Fibroblast of the aortic adventitia (primary cell): ENCODE measurements at regions not wholly inside any gene's neighbourhood (a gene's known extent, or its start where the extent isn't known, plus 50 kb on each side); places are given as distances from the start of the nearest gene placed in this dataset.

Source experiments
- DNase-seq: peaks from one replicate; pipeline ENCODE4 v3.0.0-alpha.2; 2010; ENCODE audit warnings: low read depth
- H3K4me3 ChIP-seq: 2 replicates; pipeline ENCODE4 v1.5.1; 2011; ENCODE audit warnings: low read depth, mild to moderate bottlenecking, control low read depth, low read length, moderate library complexity
- TF ChIP-seq, protein P1 (sequence below): IDR thresholded peaks from 2 replicates; pipeline ENCODE4 v1.5.1; 2011; ENCODE audit warnings: mild to moderate bottlenecking, low read length, control low read depth, inconsistent platforms; ENCODE audit not compliant: insufficient read depth

DNA sequence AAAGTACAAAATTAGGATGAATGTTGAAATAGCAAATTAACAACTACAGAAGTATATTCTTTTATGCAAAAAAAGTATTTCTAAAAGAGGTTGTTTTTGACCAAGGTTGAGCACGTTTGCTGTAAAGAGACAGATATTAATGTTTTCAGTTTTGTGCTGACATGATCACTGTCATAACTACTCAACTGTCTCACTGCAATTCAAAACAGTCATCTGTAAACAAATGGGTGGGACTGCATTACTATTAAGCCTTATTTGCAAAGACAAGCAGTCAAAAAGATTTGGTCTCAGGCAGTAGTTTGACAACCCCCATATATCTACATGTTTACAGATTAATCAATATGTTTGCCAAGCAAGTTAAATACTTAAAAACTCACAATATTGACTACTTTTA is 109.1 kb upstream of the ZNF385D start:
- DNase-seq = no peak
- TF ChIP-seq, protein P1, sequence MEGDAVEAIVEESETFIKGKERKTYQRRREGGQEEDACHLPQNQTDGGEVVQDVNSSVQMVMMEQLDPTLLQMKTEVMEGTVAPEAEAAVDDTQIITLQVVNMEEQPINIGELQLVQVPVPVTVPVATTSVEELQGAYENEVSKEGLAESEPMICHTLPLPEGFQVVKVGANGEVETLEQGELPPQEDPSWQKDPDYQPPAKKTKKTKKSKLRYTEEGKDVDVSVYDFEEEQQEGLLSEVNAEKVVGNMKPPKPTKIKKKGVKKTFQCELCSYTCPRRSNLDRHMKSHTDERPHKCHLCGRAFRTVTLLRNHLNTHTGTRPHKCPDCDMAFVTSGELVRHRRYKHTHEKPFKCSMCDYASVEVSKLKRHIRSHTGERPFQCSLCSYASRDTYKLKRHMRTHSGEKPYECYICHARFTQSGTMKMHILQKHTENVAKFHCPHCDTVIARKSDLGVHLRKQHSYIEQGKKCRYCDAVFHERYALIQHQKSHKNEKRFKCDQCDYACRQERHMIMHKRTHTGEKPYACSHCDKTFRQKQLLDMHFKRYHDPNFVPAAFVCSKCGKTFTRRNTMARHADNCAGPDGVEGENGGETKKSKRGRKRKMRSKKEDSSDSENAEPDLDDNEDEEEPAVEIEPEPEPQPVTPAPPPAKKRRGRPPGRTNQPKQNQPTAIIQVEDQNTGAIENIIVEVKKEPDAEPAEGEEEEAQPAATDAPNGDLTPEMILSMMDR = no peak

DNA sequence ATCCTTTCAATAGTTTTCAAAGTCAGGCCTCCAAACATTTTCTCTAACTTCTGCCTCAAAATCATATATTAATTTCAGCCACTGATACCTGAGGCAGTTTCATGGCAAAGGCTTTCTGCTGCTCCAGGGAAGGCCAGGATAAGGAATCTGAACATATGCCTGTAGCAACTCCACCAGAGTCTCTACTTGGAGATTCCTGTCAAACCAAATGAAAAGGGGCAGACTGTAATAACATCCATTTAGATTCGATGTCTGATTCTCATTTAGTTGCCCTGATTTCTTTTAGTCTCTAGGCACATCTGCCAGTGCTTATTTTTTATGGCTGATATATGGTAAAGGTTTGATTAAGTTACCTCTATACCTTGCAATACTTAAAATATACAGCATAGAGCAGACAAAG is 109.6 kb upstream of the ZNF385D start:
- H3K4me3 ChIP-seq = no peak overlapping the region
- TF ChIP-seq, protein P1 = no peak
- DNase-seq = no peak

More for the DNA sequence above, 109.1 kb upstream of the ZNF385D start:
- no peak overlapping the region for H3K4me3 ChIP-seq

DNA sequence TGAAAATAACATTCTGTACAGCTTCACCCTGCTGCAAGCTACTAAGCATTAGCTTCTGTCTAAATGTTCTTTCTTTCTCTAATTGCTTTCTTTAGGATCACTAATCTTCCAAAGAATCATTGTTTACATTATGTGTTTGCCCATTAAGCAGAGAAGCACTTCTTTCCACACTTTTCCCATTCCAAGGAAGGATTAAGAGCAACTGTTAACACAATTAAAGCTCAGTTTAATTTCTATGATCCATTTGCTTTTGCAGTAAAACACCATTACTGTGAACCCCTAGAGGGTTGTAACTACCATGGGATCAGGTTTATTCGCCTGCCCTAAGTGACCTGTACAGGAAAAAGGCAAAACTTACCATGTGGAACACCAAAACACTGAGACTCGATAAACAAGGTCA is 125.8 kb upstream of the ZNF385D start:
- no peak overlapping the region for H3K4me3 ChIP-seq
- DNase-seq = no peak
- TF ChIP-seq, protein P1 = no peak

DNA sequence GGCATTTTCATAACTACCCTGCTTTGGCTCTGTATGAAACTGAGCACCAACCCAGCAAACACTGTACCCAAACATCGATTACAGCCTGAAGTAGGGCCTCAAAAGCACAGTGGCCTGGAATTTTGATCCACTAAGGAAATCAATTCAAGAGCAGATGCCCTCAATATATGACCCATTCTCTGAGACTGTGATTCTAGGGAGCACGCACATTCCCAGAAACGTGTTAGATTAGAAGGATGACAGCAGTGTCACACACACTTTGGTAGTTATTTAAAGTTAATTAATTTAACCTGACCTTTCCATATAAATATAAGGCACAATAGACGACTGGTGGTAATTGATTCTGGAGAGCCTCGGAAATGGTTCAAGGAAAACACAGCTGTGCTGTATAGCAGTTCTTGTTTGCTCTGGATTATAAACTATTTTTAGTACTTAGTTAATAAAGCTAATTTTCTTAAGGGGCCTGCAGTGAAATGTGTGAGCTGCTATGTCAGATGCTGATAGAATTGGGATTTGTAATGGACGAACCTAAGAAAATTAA is 126.3 kb upstream of the ZNF385D start:
- DNase-seq = no peak
- TF ChIP-seq, protein P1 = no peak
- no peak overlapping the region for H3K4me3 ChIP-seq

DNA sequence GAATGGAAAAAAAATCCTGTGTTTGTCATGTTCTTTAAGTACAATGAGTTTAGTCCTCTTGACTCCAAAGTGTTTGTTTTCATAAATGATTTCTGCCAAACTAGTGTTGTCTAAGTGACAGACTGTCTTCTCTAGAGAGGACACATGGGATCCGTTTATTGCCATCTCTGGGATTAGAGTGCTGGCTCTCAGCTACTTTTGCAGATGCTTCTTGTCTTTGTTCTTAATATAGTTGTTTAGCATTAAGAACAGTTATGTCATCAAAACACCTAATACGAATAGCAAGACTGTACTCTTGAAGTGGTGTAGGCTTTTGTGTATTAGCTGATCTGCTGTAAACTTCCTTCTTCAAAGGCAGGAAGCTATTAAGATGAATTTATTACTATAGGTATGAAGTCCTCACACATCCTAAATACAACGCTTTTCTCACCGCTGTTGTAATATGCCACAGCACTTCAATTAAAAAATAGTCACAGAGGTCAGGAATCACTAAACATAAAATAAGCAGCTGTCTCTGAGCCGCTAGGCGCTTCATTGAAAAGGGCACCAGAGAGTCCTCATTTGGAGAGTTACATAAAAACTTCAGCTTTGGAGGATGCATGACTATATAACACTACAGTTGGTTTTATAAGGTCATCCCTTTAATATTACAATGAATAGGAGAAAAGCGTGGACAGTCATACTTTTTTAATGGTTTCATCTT is 128.3 kb upstream of the ZNF385D start:
- H3K4me3 ChIP-seq = no peak overlapping the region
- DNase-seq = no peak
- TF ChIP-seq, protein P1 = no peak

DNA sequence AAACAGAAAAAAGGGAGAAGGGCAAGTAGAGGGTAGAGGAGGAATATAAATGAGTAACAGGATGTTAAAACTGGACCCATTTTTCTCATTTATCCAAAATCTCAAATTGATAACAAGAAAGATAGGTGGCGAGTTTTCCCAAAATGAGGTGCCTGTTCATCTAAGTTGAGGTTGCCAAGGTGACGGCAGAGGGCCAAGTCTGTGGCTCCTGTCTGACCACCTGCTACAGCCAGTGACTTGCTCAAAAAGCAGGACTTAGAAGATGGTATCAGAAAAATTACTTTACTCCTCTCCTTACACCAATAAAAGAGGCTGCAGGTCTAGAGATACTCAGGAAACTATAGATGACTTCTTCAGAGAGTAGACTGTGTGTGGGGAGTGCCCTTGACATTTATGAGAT is 137.6 kb upstream of the ZNF385D start:
- no peak for DNase-seq
- H3K4me3 ChIP-seq = no peak overlapping the region
- TF ChIP-seq, protein P1 = no peak
